ENCODE measurements at regions not wholly inside any gene's neighbourhood (a gene's known extent, or its start where the extent isn't known, plus 50 kb on each side); places are given as distances from the start of the nearest gene placed in this dataset.

DNA sequence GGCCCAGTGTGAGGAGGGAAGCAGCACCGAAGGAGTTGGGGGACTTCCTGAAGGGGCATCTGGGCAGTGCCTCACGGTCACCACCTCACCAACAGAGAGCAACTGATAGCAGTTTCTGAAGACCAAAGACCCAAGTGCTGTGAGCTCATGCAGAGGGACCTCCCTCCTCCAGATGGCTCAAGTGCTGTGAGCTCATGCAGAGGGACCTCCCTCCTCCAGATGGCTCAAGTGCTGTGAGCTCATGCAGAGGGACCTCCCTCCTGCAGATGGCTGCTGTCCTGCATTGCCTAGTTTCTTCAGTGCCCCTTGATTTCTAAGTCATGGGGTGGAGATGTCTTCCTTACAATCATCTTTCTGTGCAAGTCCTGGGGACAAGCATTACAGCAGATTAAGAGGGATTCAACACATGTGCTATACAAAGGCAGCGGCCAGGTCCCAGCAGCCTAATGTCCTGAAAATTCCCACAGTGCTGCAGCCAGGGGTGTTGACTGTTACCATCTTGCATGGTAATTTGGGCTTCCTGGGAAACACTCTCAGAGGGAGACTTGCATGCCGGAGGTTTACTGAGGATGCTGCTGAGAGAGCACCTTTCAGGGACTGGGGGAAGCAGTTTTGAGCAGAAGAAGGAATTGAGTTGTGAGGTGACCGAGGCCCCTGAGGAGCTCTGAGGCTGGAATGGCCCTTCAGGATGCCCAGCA lies 409.3 kb downstream of the GALR1 start:
- no peak for DNase-seq (ENCODE audit: low read depth)

DNA sequence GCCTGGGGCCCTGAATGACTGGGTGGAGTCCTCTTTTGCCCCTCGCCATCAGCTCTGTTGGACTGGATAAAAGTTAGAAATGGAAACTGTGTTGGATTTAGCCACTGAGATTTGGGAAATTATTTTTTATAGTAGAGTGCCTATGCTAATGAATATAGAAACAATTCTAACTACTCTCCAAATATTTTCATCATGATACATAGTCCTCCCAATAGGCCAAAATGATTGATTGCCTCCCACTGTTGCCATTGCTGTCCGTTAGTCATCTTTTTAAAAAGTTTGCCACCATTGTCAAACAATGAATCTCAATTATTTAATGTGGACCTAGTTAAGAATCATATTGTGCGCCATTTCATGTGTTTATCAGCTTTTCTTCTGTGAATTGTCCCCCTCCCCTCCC lies 417.0 kb downstream of the GALR1 start:
- no peak for DNase-seq (ENCODE audit: low read depth)

DNA sequence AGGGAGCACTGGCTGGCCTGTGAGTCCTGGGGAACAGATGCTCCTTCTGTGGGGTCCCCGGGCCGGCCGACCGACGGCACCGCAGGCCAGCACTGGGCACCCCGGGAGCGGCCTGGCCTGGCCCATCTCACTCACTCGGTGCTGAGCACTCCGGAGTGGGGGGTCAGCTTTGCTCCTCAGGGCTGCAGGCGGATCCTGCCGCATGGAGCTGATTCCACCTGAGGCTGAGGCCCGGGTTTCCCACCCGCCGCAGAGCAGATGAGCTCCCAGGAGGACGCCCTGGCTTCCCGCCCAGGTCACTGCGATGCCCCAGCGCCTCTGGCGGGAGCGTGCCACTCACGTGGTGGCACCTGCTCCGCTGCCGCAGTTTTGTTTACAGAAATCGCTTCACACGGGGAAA lies 418.6 kb downstream of the GALR1 start:
- no peak for DNase-seq (ENCODE audit: low read depth)

GRCh38 chr18:77669331-77669730 lies 419.7 kb downstream of the GALR1 start:
- DNase-seq (ENCODE audit: low read depth) = no peak

GRCh38 chr18:77671456-77672167 lies 422.0 kb downstream of the GALR1 start:
- no peak for DNase-seq (ENCODE audit: low read depth)

GRCh38 chr18:77676910-77677309 lies 427.3 kb downstream of the GALR1 start:
- no peak for DNase-seq (ENCODE audit: low read depth)

GRCh38 chr18:77677536-77677935 lies 427.9 kb downstream of the GALR1 start:
- DNase-seq (ENCODE audit: low read depth) = no peak

- DNase-seq (ENCODE audit: low read depth) = no peak
These were observed 430.2 kb downstream of the GALR1 start for GRCh38 chr18:77679869-77680268.

- DNase-seq (ENCODE audit: low read depth) = no peak
These were observed 450.4 kb downstream of the GALR1 start for GRCh38 chr18:77700051-77700450.

- DNase-seq (ENCODE audit: low read depth) = no peak
These were observed 452.3 kb downstream of the GALR1 start for GRCh38 chr18:77701977-77702376.

- no peak for DNase-seq (ENCODE audit: low read depth)
These were observed 453.0 kb downstream of the GALR1 start for GRCh38 chr18:77702686-77703085.

GRCh38 chr18:77705301-77705700 lies 455.7 kb downstream of the GALR1 start:
- no peak for DNase-seq (ENCODE audit: low read depth)

GRCh38 chr18:77708826-77709506 lies 459.3 kb downstream of the GALR1 start:
- no peak for DNase-seq (ENCODE audit: low read depth)

GRCh38 chr18:77711096-77711495 lies 461.4 kb downstream of the GALR1 start:
- no peak for DNase-seq (ENCODE audit: low read depth)

DNA sequence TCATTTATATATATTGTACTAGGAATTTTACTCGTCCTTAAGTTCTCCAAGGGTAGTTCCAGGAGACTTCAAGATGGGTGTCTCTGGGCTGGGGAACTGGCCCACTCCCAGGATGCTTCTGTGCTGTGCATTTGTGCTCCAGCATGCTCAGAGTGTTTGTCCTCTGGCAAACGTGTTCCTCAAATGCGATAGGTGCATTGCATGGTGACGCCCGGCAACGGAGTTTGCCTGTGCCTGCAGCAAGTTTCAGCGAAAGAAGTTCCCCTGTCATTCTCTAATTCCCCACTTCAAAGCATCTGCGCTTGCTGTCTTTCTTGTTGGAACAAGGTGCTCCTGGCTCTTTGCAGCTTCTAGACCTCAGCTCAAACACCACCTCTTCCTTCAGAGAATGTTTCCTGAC lies 465.1 kb downstream of the GALR1 start:
- no peak for DNase-seq (ENCODE audit: low read depth)

DNA sequence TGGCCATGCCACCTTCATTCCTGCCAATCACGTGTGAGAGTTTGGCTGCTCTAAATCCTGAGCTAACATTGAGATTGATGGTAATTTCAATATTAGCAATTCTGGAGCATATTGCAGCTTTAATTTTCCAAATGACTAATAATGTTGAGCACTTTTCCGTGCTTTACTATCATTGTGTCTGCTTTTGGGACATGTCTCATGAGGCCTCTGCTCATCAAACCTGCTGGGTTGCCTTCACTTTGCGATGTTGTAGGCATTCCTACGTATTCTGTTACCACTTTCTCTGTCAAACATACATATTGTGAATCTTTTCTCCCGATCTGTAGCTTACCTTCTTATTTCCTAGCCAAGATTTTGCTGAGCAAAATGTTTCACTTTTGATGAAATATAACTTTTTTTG lies 466.6 kb downstream of the GALR1 start:
- DNase-seq (ENCODE audit: low read depth) = no peak

DNA sequence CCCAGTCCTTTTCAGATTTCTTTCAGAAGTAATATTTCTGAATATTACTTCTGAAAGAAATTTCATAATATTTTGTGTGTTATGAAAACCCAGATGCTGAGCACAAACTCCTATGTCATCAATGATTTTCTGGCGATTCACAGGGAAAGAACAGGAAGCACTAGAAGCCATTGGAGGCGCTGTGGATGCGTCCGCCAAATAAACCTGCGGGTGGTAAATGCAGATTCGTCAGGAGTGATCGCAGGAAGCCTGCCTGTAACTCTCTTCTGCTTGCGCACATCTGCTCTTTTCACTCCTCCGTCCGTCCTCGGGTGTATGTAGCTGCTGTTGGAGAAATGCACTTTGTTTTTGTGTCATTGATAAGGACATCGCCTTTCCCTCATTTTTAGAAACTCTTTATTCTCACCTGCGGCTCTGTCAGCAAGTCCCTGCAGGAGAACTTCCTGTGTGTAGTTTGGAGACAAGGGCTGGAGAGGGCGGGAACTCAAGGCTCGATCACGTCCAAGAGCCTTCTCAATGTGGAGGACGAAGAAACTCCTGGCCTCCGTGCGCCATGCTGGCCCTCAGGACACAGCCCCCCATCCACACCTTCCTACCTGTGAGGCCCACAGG lies 483.8 kb downstream of the GALR1 start:
- DNase-seq (ENCODE audit: low read depth) = no peak

GRCh38 chr18:77736842-77737241 lies 487.2 kb downstream of the GALR1 start:
- DNase-seq (ENCODE audit: low read depth) = no peak

DNA sequence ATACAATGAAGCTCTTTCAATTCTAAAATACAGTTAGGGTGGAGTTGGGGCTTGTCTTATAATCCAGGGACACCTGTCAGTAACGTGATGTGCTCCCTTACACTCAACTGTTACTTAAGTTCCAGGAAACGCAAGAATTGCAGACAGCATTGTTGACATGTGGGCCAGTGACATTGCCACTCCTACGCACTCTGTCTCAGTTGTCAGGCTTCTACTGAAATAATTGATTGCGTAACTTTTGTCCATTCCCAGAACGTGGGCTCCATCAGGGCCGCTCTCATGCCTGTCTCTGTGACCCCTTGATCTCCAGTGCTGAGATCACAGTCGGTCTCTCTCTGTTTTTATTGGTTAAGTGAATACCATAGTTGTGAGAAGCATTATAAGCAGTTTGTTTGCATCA lies 487.8 kb downstream of the GALR1 start:
- DNase-seq (ENCODE audit: low read depth) = no peak

DNA sequence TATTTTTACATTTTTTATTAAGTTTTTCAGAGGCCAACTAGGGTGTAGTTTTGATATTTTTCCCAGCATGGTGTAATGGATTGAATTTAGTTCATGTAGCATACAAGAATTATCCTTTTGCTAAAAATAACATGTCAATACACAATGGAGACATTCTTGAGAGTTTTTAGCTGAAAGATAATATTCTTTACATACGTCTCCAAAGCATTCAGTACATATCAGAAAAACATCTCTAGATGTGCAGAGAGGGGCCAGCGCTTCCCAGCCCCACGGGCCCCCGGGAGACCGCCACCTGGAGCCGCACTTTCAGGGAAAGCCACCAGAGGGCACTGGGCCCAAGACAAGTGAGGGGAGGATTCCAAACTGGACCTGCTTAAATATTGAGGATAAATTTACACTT lies 499.4 kb downstream of the GALR1 start:
- no peak for DNase-seq (ENCODE audit: low read depth)

- no peak for DNase-seq (ENCODE audit: low read depth)
These were observed 500.4 kb downstream of the GALR1 start for GRCh38 chr18:77750006-77750405.

DNA sequence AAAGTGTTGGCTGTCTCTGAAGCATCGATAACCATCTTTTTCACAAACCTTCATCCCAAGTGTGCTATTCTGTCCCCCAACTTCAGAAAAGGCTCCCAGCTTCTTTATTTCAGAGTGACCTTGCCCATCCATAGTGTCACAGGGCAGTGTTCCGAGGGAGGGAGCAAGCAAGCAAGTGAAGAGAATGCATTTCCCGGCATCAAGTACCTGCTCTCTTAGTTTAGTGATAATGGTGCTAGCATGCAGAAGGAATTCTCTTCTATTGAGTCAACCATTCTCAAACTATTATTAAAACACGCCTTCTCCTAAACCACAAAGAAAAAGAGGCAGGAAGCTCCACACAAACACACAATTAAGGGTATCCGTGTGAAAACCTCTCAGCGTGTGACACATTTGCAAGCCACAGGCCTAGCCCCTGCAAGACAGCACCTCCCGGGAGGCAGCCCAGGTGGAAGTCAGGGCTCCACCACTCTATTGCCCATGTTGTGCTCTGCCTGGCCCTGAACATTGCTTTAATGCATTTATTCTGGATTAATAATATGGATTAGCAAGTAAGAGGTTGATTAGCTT lies 504.9 kb downstream of the GALR1 start:
- DNase-seq (ENCODE audit: low read depth) = no peak

DNA sequence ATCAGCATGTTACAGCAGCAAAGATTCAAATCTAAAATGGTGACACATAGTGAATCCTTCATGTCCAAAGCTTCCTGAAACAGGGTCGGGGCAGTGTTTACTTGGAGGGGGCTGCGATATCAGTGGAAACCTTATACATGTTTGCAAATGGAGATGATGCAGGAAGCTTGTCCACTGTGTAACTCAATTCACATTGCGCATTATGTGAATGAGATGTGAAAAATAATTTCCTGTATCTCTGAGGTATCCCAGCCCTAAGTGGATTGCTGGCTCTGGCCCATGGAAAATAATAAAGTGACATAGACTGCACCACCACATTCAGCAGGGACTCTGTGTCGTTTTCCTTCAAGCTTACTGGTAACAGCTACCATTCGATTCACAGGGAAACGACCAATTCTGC lies 505.5 kb downstream of the GALR1 start:
- no peak for DNase-seq (ENCODE audit: low read depth)
